ENCODE measurements at regions not wholly inside any gene's neighbourhood (a gene's known extent, or its start where the extent isn't known, plus 50 kb on each side); places are given as distances from the start of the nearest gene placed in this dataset.

DNA sequence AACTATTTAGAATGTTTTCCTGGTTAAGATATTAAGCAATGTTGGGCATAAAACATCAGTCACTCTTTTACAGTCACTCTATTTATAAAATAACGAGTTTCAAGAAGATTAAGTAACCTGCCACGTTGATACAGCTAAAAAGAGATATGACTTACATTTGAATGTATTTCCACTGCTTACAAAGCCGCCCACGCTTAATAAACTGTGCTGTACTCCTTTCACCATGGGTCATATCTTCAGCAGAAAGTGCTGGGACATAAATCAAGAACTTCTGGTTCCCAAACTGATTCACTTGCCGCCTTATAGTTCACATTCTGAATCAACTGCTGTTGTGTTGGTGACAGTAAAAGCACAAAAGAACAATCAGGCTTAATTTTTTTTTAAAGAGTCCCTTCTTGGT, 666.7 kb downstream of the NCAM2 start:
- Histone ChIP-seq H3K27me3 (ENCODE audit: control insufficient read depth, insufficient read depth, low read length) (no peaks in the 10 kb centered on the region), H3K4me1 (ENCODE audit: control insufficient read depth, insufficient read depth, low read length) (no peaks in the 10 kb centered on the region), H3K27ac (ENCODE audit: low read length) (no peak overlapping the region), H3K36me3 (ENCODE audit: control insufficient read depth, insufficient read depth, low read length) (no peaks in the 10 kb centered on the region), H3K9me3 (ENCODE audit: control insufficient read depth, insufficient read depth, low read depth, low read length) (no peaks in the 10 kb centered on the region), H3K4me3 (ENCODE audit: low read depth in 2 of 2, low read length in 2 of 2) (no peak overlapping the region)
- in situ Hi-C loops (cut with HindIII; ENCODE audit: low pct_unique_long_range_greater_than_20kb, low sequenced_read_pairs) = no loop called here
- POLR2A ChIA-PET = no interaction called here
- TF ChIP-seq TCF7L2 (IDR thresholded peaks at IDR 0.05; ENCODE audit: low read depth, low read length) = no peak
- no peak for TF ChIP-seq SIN3A (IDR thresholded peaks at IDR 0.05; ENCODE audit: borderline replicate concordance, insufficient read depth, low read depth, low read length)
- no peak for TF ChIP-seq POLR2AphosphoS5 (IDR thresholded peaks at IDR 0.05; ENCODE audit: low read depth, low read length)
- TF ChIP-seq, protein P1, sequence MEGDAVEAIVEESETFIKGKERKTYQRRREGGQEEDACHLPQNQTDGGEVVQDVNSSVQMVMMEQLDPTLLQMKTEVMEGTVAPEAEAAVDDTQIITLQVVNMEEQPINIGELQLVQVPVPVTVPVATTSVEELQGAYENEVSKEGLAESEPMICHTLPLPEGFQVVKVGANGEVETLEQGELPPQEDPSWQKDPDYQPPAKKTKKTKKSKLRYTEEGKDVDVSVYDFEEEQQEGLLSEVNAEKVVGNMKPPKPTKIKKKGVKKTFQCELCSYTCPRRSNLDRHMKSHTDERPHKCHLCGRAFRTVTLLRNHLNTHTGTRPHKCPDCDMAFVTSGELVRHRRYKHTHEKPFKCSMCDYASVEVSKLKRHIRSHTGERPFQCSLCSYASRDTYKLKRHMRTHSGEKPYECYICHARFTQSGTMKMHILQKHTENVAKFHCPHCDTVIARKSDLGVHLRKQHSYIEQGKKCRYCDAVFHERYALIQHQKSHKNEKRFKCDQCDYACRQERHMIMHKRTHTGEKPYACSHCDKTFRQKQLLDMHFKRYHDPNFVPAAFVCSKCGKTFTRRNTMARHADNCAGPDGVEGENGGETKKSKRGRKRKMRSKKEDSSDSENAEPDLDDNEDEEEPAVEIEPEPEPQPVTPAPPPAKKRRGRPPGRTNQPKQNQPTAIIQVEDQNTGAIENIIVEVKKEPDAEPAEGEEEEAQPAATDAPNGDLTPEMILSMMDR (IDR thresholded peaks at IDR 0.05) = no peak
- TF ChIP-seq REST (IDR thresholded peaks at IDR 0.05; ENCODE audit: insufficient read depth in 1 of 2, low read depth in 2 of 2, low read length in 1 of 2) = no peak
- DNase-seq (ENCODE audit: low read depth, low spot score) = no peak
- BruUV-seq (replicated peaks) = no TSS peak
- intact Hi-C loops (cut with micrococcal nuclease; ENCODE audit: unreplicated experiment) = no loop called here
- no peak for ATAC-seq
- CTCF ChIA-PET = no interaction called here

DNA sequence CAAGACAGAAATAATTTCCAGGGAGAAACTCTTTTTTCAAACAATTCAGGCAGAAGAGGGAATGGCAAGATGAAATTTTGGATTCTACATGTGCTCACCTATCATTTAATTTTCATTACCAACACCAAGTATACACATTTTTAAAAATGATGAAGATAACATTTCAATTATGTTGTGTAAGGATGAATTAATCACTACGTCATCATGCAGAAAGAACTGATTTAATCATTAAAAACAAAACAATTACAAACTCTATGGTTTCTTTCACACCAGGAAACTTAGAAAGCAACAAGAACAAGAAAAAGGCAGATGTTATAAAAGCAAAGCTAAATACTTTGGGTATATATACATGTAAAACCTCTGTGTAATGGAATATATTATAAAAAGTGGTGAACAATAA, 668.5 kb downstream of the NCAM2 start:
- no TSS peak for BruUV-seq (replicated peaks)
- H3K4me1 ChIP-seq (ENCODE audit: control insufficient read depth, insufficient read depth, low read length) = no peaks in the 10 kb centered on the region
- no peak for TF ChIP-seq SIN3A (IDR thresholded peaks at IDR 0.05; ENCODE audit: borderline replicate concordance, insufficient read depth, low read depth, low read length)
- TF ChIP-seq REST (IDR thresholded peaks at IDR 0.05; ENCODE audit: insufficient read depth in 1 of 2, low read depth in 2 of 2, low read length in 1 of 2) = no peak
- TF ChIP-seq, protein P1 (IDR thresholded peaks at IDR 0.05) = no peak
- TF ChIP-seq POLR2AphosphoS5 (IDR thresholded peaks at IDR 0.05; ENCODE audit: low read depth, low read length) = no peak
- TF ChIP-seq TCF7L2 (IDR thresholded peaks at IDR 0.05; ENCODE audit: low read depth, low read length) = no peak

More for the DNA sequence above, 668.5 kb downstream of the NCAM2 start:
- CTCF ChIA-PET = no interaction called here
- Histone ChIP-seq H3K27ac (ENCODE audit: low read length) (no peak overlapping the region), H3K4me3 (ENCODE audit: low read depth in 2 of 2, low read length in 2 of 2) (no peak overlapping the region), H3K9me3 (ENCODE audit: control insufficient read depth, insufficient read depth, low read depth, low read length) (no peaks in the 10 kb centered on the region), H3K36me3 (ENCODE audit: control insufficient read depth, insufficient read depth, low read length) (no peaks in the 10 kb centered on the region), H3K27me3 (ENCODE audit: control insufficient read depth, insufficient read depth, low read length) (no peaks in the 10 kb centered on the region)
- intact Hi-C loops (cut with micrococcal nuclease; ENCODE audit: unreplicated experiment) (no loop called here), in situ Hi-C loops (cut with HindIII; ENCODE audit: low pct_unique_long_range_greater_than_20kb, low sequenced_read_pairs) (no loop called here)
- POLR2A ChIA-PET = no interaction called here
- no peak for ATAC-seq
- no peak for DNase-seq (ENCODE audit: low read depth, low spot score)

Measured in Panc1 (cell line).